GM23338 (cell line): ENCODE measurements at regions not wholly inside any gene's neighbourhood (a gene's known extent, or its start where the extent isn't known, plus 50 kb on each side); places are given as distances from the start of the nearest gene placed in this dataset.

Source experiments
- ATAC-seq: fragments of 200-7000 bp; cut with Tn5 transposase; 3 replicates; pipeline ENCODE4 v1.9.1; 2020
- DNase-seq: peaks from one replicate; pipeline ENCODE4 v3.0.0-alpha.2; 2015; ENCODE audit warnings: low spot score
- H2AFZ ChIP-seq: fragments of 200-600 bp; sonication (generic); 2 replicates; pipeline ENCODE4 v1.8.0; 2016; ENCODE audit warnings: antibody characterized with exemption, mild to moderate bottlenecking, moderate library complexity
- H3F3A ChIP-seq: fragments of 200-600 bp; sonication (generic); replicated peaks from 2 replicates; pipeline ENCODE4 v1.8.0; 2017; ENCODE audit warnings: antibody characterized with exemption, mixed run types, low read depth
- H3K27ac ChIP-seq: fragments of 200-600 bp; sonication (generic); 2 replicates; pipeline ENCODE4 v1.6.1; 2016; ENCODE audit warnings: low read depth
- H3K27me3 ChIP-seq: fragments of 200-600 bp; sonication (generic); 2 replicates; pipeline ENCODE4 v1.8.0; 2016; ENCODE audit warnings: mild to moderate bottlenecking, mixed run types, moderate library complexity; ENCODE audit not compliant: insufficient read depth
- H3K36me3 ChIP-seq: fragments of 200-600 bp; sonication (generic); 2 replicates; pipeline ENCODE4 v1.8.0; 2016; ENCODE audit warnings: mild to moderate bottlenecking; ENCODE audit not compliant: insufficient read depth
- H3K4me1 ChIP-seq: fragments of 200-600 bp; sonication (generic); 2 replicates; pipeline ENCODE4 v1.8.0; 2016; ENCODE audit warnings: mild to moderate bottlenecking, moderate library complexity; ENCODE audit not compliant: insufficient read depth
- H3K4me2 ChIP-seq: fragments of 200-600 bp; sonication (generic); 2 replicates; pipeline ENCODE4 v1.7.1; 2017; ENCODE audit warnings: mixed run types
- H3K4me3 ChIP-seq: fragments of 200-600 bp; sonication (generic); 2 replicates; pipeline ENCODE4 v1.6.1; 2016; ENCODE audit warnings: mixed run types
- H3K79me2 ChIP-seq: fragments of 200-600 bp; sonication (generic); replicated peaks from 2 replicates; pipeline ENCODE4 v1.8.0; 2017; ENCODE audit warnings: mild to moderate bottlenecking; ENCODE audit not compliant: insufficient read depth
- H3K9me2 ChIP-seq: fragments of 200-600 bp; sonication (generic); 2 replicates; pipeline ENCODE4 v1.8.0; 2017; ENCODE audit not compliant: insufficient read depth
- H4K20me1 ChIP-seq: fragments of 200-600 bp; sonication (generic); replicated peaks from 2 replicates; pipeline ENCODE4 v1.8.0; 2017; ENCODE audit warnings: mild to moderate bottlenecking; ENCODE audit not compliant: insufficient read depth
- H3K27ac Mint-ChIP-seq: 2 replicates; pipeline ENCODE4 v1.8.0; 2020; ENCODE audit warnings: inconsistent platforms, mild to moderate bottlenecking, moderate library complexity, mixed read lengths
- H3K27me3 Mint-ChIP-seq: 3 replicates; pipeline ENCODE4 v1.8.0; 2022; ENCODE audit warnings: low read depth, mild to moderate bottlenecking, moderate library complexity, mixed read lengths, inconsistent platforms; ENCODE audit not compliant: insufficient read depth, poor library complexity
- H3K36me3 Mint-ChIP-seq: 3 replicates; pipeline ENCODE4 v1.8.0; 2021; ENCODE audit warnings: low read depth, mild to moderate bottlenecking, inconsistent platforms, moderate library complexity, mixed read lengths
- H3K4me1 Mint-ChIP-seq: 3 replicates; pipeline ENCODE4 v1.8.0; 2020; ENCODE audit warnings: mild to moderate bottlenecking, inconsistent platforms, mixed read lengths
- H3K4me3 Mint-ChIP-seq: 3 replicates; pipeline ENCODE4 v1.8.0; 2021; ENCODE audit warnings: moderate library complexity, mild to moderate bottlenecking, inconsistent platforms, mixed read lengths
- H3K9me3 Mint-ChIP-seq: 3 replicates; pipeline ENCODE4 v1.8.0; 2020; ENCODE audit warnings: moderate library complexity, mild to moderate bottlenecking, inconsistent platforms, mixed read lengths
- CTCF ChIP-seq, 2 experiments: fragments of 200-600 bp in 1 of 2; sonication (generic) in 1 of 2; conservative IDR thresholded peaks; 2 replicates each; pipeline versions ENCODE4 v1.5.1 to v1.6.1; 2016 to 2017; ENCODE audit warnings: antibody characterized with exemption in 2 of 2, low read depth in 2 of 2, mild to moderate bottlenecking in 2 of 2, moderate library complexity in 1 of 2
- ETS1 ChIP-seq: IDR thresholded peaks from 2 replicates; pipeline ENCODE4 v1.6.1; 2016; ENCODE audit warnings: antibody characterized with exemption
- EZH2 ChIP-seq: fragments of 200-600 bp; sonication (generic); IDR thresholded peaks from one replicate; pipeline ENCODE4 v1.8.0; 2017; ENCODE audit warnings: antibody characterized with exemption, mild to moderate bottlenecking, low read depth; ENCODE audit not compliant: unreplicated experiment
- EZH2phosphoT487 ChIP-seq: fragments of 200-600 bp; sonication (generic); IDR thresholded peaks from one replicate; pipeline ENCODE4 v1.8.1; 2018; ENCODE audit warnings: antibody characterized with exemption; ENCODE audit not compliant: unreplicated experiment
- NANOG ChIP-seq: IDR thresholded peaks from 2 replicates; pipeline ENCODE4 v1.6.1; 2016; ENCODE audit warnings: antibody characterized with exemption, borderline replicate concordance
- POLR2AphosphoS5 ChIP-seq: IDR thresholded peaks from 2 replicates; pipeline ENCODE4 v1.6.1; 2016; ENCODE audit warnings: antibody characterized with exemption, low read depth
- REST ChIP-seq: IDR thresholded peaks from one replicate; pipeline ENCODE4 v1.6.1; 2018; ENCODE audit warnings: antibody characterized with exemption; ENCODE audit not compliant: unreplicated experiment
- STAT1 ChIP-seq: IDR thresholded peaks from one replicate; pipeline ENCODE4 v1.6.1; 2016; ENCODE audit warnings: antibody characterized with exemption; ENCODE audit not compliant: unreplicated experiment
- ZNF114 ChIP-seq: fragments of 250-450 bp; sonication (Bioruptor Pico); IDR thresholded peaks from 2 replicates; pipeline ENCODE4 v1.5.0; 2020; ENCODE audit warnings: mild to moderate bottlenecking, moderate library complexity

- no peak for TF ChIP-seq REST
- no peak for TF ChIP-seq ZNF114
- TF ChIP-seq POLR2AphosphoS5: no peak
These were observed 548.8 kb upstream of the PKN2 start (continued) for GRCh38 chr1:88134983-88135921.

GRCh38 chr1:88139633-88140032 lies 544.4 kb upstream of the PKN2 start:
- Histone ChIP-seq H3F3A (no peaks in the 10 kb centered on the region), H4K20me1 (no peaks in the 10 kb centered on the region), H3K36me3 (no peaks in the 10 kb centered on the region), H3K4me2 (no peak overlapping the region), H3K27ac (no peak overlapping the region), H3K27me3 (no peaks in the 10 kb centered on the region), H3K4me3 (no peak overlapping the region), H2AFZ (no peak overlapping the region; the same call in 1 of the 2 replicates), H3K4me1 (peaks cover 36% of the 10 kb centered on the region), H3K79me2 (no peaks in the 10 kb centered on the region), H3K9me2 (no peaks in the 10 kb centered on the region)
- no peaks in the 10 kb centered on the region for H3K27me3 Mint-ChIP-seq
- no peaks in the 10 kb centered on the region; the same call in 2 of the 3 replicates for H3K9me3 Mint-ChIP-seq
- no peaks in the 10 kb centered on the region for H3K36me3 Mint-ChIP-seq
- no peak for DNase-seq
- TF ChIP-seq STAT1: no peak
- no peak for ATAC-seq
- H3K27ac Mint-ChIP-seq: no peak overlapping the region
- no peak overlapping the region for H3K4me3 Mint-ChIP-seq
- peaks cover 38% of the 10 kb centered on the region for H3K4me1 Mint-ChIP-seq

GRCh38 chr1:88140325-88140724 lies 543.7 kb upstream of the PKN2 start:
- DNase-seq (no peak), ATAC-seq (no peak)
- Histone ChIP-seq H3K79me2 (no peaks in the 10 kb centered on the region), H4K20me1 (no peaks in the 10 kb centered on the region), H3K9me2 (no peaks in the 10 kb centered on the region), H3K36me3 (no peaks in the 10 kb centered on the region), H3K27ac (no peak overlapping the region), H3F3A (no peaks in the 10 kb centered on the region), H3K4me2 (no peak overlapping the region), H3K4me1 (peaks cover 29% of the 10 kb centered on the region), H3K27me3 (no peaks in the 10 kb centered on the region), H3K4me3 (no peak overlapping the region), H2AFZ (no peak overlapping the region)
- H3K4me1 Mint-ChIP-seq: peaks cover 31% of the 10 kb centered on the region
- H3K9me3 Mint-ChIP-seq: no peaks in the 10 kb centered on the region
- H3K27ac Mint-ChIP-seq: no peak overlapping the region
- no peaks in the 10 kb centered on the region for H3K27me3 Mint-ChIP-seq
- no peaks in the 10 kb centered on the region for H3K36me3 Mint-ChIP-seq
- H3K4me3 Mint-ChIP-seq: no peak overlapping the region
- no peak for TF ChIP-seq REST
- no peak for TF ChIP-seq CTCF (conservative IDR thresholded peaks at IDR 0.05; ENCODE audit: low read depth in 2 of 2)
- no peak for TF ChIP-seq ETS1
- no peak for TF ChIP-seq POLR2AphosphoS5
- no peak for TF ChIP-seq EZH2
- TF ChIP-seq STAT1: no peak
- TF ChIP-seq ZNF114: no peak
- TF ChIP-seq NANOG: no peak
- TF ChIP-seq EZH2phosphoT487: no peak
